C4-2B (cell line): ENCODE measurements at regions not wholly inside any gene's neighbourhood (a gene's known extent, or its start where the extent isn't known, plus 50 kb on each side); places are given as distances from the start of the nearest gene placed in this dataset.

Experiments used
- CTCF ChIP-seq: fragments of 450-650 bp; conservative IDR thresholded peaks from 2 replicates; pipeline ENCODE4 v1.5.1; 2017; ENCODE audit warnings: mild to moderate bottlenecking
- ZFX ChIP-seq: fragments of 450-650 bp; IDR thresholded peaks from 2 replicates; pipeline ENCODE4 v1.6.1; 2017

DNA sequence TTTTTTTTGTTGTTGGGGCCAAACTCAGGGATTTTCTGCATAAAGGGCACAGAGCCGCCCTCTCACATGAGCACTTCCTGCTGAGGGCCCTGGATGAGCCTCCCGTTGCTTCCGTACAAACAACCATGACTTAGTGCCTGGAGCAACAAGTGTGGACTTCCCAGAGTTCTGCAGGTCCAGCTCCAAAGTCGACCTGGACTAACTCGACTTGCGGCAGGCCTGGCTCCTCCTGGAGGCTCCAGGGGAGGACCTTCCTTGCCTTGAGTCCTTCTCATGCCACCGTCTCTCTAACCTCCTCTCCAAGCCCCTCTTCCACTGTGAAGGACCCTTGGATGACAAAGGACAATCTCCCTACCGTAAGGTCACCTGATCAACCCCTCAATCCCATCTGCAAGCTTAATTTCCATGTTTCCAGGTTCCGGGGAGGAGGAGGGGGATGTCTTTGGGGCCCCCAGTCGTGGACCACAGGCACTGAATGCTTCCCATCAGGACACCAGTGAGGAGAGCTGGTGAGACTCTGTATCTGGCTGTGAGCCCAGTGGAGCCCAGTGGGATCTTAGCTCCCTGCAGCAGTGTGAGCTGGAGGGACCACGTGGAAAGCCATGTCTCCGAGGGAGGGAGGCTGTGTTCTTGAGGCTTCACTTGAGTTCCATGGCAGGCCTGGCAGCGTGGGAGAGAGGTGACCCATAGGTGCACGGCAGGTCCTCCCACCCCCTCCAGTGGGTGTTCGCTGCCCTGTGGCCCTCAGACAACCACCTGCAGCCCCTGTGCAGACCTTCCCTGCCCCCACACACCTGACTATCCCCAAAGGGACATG is 199.5 kb upstream of the PPP2R2D start:
- TF ChIP-seq CTCF = no peak
- TF ChIP-seq ZFX = no peak
